Cardiac fibroblast (primary cell): ENCODE measurements at regions not wholly inside any gene's neighbourhood (a gene's known extent, or its start where the extent isn't known, plus 50 kb on each side); places are given as distances from the start of the nearest gene placed in this dataset.

ENCODE experiments used
- DNase-seq, 2 donors: peaks; one replicate each; pipeline versions ENCODE4 v3.0.0 to v3.0.0-alpha.2; 2010; ENCODE audit warnings: low read depth in 2 of 2
- H3K4me3 ChIP-seq, 2 donors: replicated peaks in 1 of 2; 1 replicate in 1 of 2; 2 replicates in 1 of 2; pipeline ENCODE4 v1.5.1; 2011; ENCODE audit warnings: low read depth in 2 of 2, low read length in 2 of 2, mild to moderate bottlenecking in 2 of 2, moderate library complexity in 1 of 2
- CTCF ChIP-seq: IDR thresholded peaks from one replicate; pipeline ENCODE4 v1.5.1; 2011; ENCODE audit warnings: low read depth, mild to moderate bottlenecking, low read length, inconsistent platforms

- DNase-seq, result no peak
- H3K4me3 ChIP-seq, result no peak overlapping the region
- no peak for TF ChIP-seq CTCF
These were observed 544.5 kb upstream of the ZNF608 start for GRCh38 chr5:125290935-125291334.

DNA sequence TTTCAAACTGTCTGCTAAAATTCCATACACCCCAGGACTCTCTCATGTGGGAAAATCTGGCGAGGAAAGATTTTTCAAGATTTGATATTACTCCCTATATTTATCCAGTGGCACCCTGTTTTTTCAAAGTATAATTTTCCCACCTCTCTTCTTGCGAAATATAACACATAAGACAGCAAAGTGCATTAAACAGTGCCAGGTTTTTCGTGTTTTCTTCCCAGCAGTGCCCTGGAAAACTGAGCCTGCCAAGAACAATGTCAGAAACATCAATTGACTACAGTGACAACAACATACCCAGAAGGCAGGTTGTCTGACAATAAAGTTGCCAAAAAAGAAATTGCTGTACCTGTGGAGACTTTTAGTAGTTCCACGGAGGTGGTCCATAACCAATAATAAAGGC, 545.0 kb upstream of the ZNF608 start:
- no peak for TF ChIP-seq CTCF
- no peak overlapping the region for H3K4me3 ChIP-seq
- no peak for DNase-seq

DNA sequence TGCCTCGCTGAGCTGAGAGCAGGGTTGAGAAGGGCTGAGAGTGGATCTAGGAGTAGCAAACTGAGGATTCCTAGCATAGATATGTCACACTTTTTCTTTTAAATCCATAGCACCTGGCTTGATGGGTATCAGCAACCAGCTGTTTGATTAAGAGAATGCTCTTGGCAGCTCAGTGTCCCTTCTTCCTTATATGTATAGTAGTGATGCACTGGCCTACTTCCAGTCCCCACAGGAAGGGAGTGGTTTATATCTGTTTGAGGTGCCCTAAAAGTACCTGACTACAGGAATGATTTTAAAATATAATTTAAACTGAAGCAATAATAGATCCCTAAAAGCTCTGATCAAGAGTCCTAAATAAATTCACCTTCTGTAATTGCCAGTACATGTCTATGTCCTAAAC, 546.8 kb upstream of the ZNF608 start:
- no peak for TF ChIP-seq CTCF
- no peak overlapping the region for H3K4me3 ChIP-seq
- DNase-seq, result no peak

DNA sequence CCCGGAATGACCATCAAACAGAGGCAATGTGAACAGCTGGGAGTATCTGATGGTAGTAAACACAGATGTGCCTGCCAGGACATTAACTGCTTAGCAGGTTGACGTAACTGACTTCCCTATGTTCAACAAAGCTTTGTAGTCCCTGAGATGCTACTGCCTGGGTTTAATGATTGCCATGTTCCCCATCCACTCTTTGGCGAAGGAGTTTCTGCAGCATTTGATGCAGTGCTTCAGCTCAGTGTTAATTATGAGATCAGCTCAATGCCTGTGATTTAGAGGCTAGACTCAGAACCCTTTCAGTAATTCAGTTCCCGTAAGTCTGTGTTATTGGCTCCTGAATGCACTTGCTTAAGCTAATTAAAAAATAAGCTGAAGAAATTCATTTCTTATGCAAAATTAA, 547.3 kb upstream of the ZNF608 start:
- no peak for DNase-seq
- H3K4me3 ChIP-seq, result no peak overlapping the region
- TF ChIP-seq CTCF, result no peak

DNA sequence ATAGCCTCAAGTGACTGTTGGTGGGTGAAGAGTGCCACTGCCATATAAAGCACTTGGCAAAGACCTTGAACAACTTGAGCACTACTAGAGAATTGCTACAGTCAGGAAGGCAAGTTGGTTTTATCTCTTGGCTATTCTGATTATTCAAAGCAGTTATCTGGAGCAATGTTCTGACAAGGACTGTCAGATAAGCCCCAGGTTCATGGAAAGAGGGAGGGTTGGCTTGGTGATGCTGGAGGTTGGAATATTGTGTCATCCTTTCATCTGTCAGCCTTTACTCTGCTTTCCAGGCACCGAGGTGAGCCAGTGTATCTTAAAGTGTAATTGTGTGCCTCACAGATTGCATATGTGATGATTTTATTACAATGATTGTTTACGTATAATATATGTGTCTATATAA, 548.4 kb upstream of the ZNF608 start:
- no peak overlapping the region for H3K4me3 ChIP-seq
- TF ChIP-seq CTCF, result no peak
- no peak for DNase-seq

GRCh38 chr5:125295405-125295872, 549.0 kb upstream of the ZNF608 start:
- DNase-seq, result peak; percentile 49 to 51
- no peak for TF ChIP-seq CTCF
- no peak overlapping the region for H3K4me3 ChIP-seq

GRCh38 chr5:125298258-125298657, 551.8 kb upstream of the ZNF608 start:
- no peak overlapping the region for H3K4me3 ChIP-seq
- DNase-seq, result peak; percentile 8 to 15
- no peak for TF ChIP-seq CTCF
